Lung microvascular endothelial cell (primary cell): ENCODE measurements at regions not wholly inside any gene's neighbourhood (a gene's known extent, or its start where the extent isn't known, plus 50 kb on each side); places are given as distances from the start of the nearest gene placed in this dataset.
"Not testable (repeated sequence)": the region's sequence is repeated elsewhere in the genome, so short reads cannot be mapped to it uniquely, and the experiment has no call there.

Source experiments
- DNase-seq, 2 donors: peaks; one replicate each; pipeline versions ENCODE4 v3.0.0 to v3.0.0-alpha.2; 2010; ENCODE audit warnings: low read depth in 2 of 2

GRCh38 chr3:80993241-80993945, 768.1 kb downstream of the GBE1 start:
- no peak for DNase-seq

GRCh38 chr3:80983753-80984152, 777.7 kb downstream of the GBE1 start:
- no peak for DNase-seq

- DNase-seq = no peak
Observed at GRCh38 chr3:80978216-80978969, 783.1 kb downstream of the GBE1 start.

DNA sequence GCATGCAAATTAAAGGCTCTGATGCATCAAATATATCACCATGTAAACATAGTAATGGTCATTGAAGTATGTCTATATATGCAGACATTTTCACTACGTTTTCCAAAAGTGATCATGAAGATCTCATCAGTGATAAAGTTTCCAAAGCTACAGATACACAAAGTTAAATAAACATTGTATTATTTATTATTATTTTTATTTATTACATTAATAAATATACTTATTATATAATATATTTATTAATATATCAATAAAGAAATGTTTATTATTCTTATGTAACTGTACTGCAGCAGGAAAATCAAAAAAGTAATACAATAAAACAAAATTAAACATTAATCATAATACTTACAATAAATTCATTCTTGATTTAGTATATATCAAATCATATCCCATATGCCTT, 791.2 kb downstream of the GBE1 start:
- DNase-seq = no peak

- DNase-seq = no peak
Observed at GRCh38 chr3:80929576-80929975, 831.9 kb downstream of the GBE1 start.

DNA sequence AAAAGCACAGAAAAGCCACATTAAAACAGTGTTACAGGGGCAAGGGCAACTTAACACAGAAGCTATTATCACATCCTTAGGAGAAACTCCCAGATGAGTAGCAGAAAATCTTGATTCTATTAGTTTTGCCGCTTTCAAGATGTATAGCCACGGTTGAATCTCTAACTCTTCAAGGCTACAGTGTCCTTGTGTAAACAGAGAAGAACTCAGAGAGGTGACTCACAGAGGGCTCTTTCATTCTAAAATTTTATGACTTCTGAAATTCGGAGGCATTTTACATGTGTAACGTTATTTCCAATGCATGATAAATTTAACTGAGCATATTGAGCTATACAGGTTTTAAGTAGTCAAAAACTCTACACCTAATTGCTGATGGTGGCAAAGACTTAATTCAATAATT, 846.6 kb downstream of the GBE1 start:
- DNase-seq = no peak

DNA sequence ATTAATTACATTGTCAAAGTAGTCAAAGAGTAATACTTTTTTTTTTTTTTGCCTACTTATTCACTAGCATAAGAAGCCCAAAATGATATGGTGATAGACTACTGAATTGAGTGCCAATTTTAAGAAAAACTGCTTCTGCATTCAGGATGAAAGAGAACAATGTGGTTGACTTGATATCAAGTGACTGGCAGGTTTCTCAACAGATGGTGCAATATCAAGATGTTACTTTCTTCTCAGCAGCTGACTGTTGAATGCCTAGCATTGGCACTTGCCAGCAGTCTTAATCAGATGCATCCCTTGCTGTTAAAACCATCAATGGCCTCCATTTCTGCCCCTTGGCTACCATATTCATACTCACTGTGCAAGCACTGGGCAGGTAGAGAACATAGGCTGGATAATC, 863.2 kb downstream of the GBE1 start:
- no peak for DNase-seq

DNA sequence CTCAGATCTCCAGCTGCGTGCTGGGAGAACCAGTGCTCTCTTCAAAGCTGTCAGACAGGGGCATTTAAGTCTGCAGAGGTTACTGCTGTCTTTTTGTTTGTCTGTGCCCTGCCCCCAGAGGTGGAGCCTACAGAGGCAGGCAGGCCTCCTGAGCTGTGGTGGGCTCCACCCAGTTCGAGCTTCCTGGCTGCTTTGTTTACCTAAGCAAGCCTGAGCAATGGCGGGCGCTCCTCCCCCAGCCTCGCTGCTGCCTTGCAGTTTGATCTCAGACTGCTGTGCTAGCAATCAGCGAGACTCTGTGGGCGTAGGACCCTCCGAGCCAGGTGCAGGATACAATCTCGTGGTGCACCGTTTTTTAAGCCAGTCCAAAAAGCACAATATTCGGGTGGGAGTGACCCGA, 864.4 kb downstream of the GBE1 start:
- not testable (repeated sequence) for DNase-seq

- no peak for DNase-seq
Observed at GRCh38 chr3:80890571-80890970, 870.9 kb downstream of the GBE1 start.

GRCh38 chr3:80889535-80889934, 871.9 kb downstream of the GBE1 start:
- DNase-seq = peak in 1 of 2 donors; percentile 23

- DNase-seq = no peak
Observed at GRCh38 chr3:80870476-80871041, 890.9 kb downstream of the GBE1 start.

DNA sequence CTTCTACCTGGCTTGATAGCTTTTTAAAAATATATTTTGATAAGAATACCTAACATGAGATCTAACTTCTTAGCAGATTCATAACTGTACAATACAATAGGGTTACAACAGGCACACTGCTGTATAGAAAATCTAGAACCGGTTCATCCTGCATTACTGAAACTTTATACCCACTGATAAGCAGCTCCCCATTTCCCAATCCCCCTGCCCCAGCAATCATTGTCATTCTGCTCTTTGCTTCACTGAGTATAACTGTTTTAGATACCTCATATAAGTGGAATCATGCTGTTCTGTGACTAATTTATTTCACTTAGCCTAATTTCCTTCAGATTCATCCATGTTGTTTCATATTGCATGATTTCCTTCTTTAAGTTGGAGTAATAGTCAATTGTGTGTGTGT, 906.0 kb downstream of the GBE1 start:
- no peak for DNase-seq

DNA sequence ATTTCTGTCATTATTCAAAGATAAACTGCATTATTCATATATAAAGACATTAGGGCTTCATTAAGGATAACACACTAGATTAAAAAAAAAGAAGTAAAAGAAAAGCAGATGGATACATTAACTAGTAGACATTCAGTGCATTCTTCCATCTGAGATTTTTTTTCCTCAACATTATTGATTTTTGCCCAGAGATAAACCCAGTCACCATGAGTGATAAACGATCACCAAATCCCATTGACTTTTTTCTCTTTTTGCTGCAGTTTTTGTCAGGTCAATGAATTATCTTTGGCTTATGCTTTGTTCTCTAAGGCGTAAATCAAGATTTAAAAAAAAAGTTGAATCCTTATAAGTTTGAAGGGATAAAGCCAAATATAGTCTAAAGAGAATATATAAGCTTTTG, 925.0 kb downstream of the GBE1 start:
- no peak for DNase-seq

DNA sequence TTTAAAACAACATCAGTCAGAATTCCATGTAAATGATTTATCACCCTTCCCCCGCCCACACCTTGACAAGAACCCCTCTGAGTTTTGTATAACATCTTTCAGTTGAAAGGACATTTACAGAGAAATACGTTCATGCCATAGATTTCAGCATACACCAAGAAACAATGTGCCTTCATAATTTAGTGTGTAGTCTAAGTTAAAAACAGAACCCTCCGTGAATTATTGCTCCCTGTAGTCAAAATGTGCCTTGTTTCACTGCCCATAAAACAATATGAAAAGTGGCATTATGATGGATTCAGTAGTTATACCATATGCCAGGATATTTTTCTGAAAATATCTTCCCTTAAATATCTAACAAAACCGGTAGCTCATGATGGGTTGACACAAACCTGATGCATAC, 953.9 kb downstream of the GBE1 start:
- no peak for DNase-seq

DNA sequence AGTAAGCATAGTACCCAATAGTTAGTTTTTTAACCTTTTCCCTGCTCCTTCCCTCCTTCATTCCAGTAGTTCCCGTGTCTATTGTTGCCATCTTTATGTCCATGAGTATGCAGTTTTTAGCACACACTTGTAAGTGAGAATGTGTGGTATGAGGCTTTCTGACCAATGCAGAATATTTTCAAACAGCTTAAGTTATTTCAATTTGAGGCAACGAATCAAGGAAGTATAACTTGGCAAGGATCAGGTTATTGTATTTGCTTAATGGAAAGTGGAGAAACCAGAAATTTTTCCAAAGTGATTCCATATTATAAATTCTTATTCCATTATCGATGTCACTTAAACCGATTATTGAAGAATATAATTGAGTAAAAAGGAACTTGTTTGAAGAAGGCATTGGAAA, 954.8 kb downstream of the GBE1 start:
- no peak for DNase-seq

DNA sequence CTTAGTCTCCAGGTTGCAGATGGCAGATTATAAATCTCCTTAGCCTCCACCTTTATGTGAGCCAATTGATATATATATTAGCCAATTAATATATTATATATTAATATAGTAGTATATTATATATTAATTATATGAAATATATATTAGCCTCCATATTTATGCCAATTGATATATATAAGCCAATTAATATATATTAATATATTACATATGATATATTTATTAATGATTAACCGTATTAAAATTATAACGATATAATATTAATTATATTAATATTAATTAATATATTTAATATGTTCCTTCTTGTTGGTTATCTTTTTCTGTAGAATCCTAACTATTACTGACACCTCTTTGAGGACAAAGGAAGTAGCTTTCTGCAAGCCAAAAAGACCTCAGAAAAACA, 972.5 kb downstream of the GBE1 start:
- DNase-seq = no peak

- no peak for DNase-seq
Observed at GRCh38 chr3:80785875-80786274, 975.6 kb downstream of the GBE1 start.

- DNase-seq = peak in 1 of 2 donors; percentile 43
Observed at GRCh38 chr3:80785475-80785874, 976.0 kb downstream of the GBE1 start.

GRCh38 chr3:80771085-80771484, 990.4 kb downstream of the GBE1 start:
- peak in 1 of 2 donors; percentile 2 for DNase-seq

- peak in 1 of 2 donors; percentile 55 for DNase-seq
Observed at GRCh38 chr3:80770106-80771074, 991.1 kb downstream of the GBE1 start.

DNA sequence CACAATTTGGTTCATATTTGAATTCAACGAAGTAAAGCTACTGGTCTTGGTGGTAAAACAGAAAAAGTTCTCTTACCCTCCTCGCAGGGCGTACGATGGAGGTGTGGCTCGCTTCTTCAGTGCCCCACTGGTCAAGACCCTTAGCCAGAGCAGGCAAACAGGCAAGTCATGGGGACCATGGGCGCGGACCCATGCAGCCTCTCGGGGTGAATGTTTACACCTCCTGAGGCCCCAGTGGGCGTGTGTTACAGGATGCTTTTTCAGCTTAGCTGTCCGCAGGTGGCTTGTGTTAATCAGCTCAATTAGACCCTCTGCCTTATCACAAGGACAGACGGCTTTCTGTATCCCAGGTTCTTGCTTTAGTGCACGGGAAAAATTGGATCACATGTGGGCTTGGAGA, 991.8 kb downstream of the GBE1 start:
- DNase-seq = no peak

GRCh38 chr3:80767604-80768003, 993.8 kb downstream of the GBE1 start:
- peak in 1 of 2 donors; percentile 37 for DNase-seq
